Ovary (tissue), 1 donor: ENCODE measurements at regions not wholly inside any gene's neighbourhood (a gene's known extent, or its start where the extent isn't known, plus 50 kb on each side); places are given as distances from the start of the nearest gene placed in this dataset.

Experiments used
- EP300 ChIP-seq: sonication (generic); formaldehyde crosslinking; IDR thresholded peaks from one replicate; pipeline ENCODE4 v1.6.1; 2017; ENCODE audit warnings: antibody characterized with exemption
- POLR2A ChIP-seq: fragments of 450-650 bp; IDR thresholded peaks from one replicate; pipeline ENCODE4 v1.6.1; 2017; ENCODE audit warnings: antibody characterized with exemption, mild to moderate bottlenecking, moderate library complexity

- TF ChIP-seq EP300 = no peak
- no peak for TF ChIP-seq POLR2A
Measured at GRCh38 chr6:47106721-47107197, 64.6 kb upstream of the ADGRF1 start.
